Coronary artery (tissue), 2 donors: ENCODE measurements at regions not wholly inside any gene's neighbourhood (a gene's known extent, or its start where the extent isn't known, plus 50 kb on each side); places are given as distances from the start of the nearest gene placed in this dataset.

ENCODE experiments used
- DNase-seq: peaks from one replicate; pipeline ENCODE4 v3.0.0-alpha.2; 2017; ENCODE audit warnings: low spot score
- H3K27ac ChIP-seq, 2 donors: fragments of 200-600 bp; sonication (generic); one replicate each; pipeline ENCODE4 v1.5.1; 2016 to 2019
- H3K4me3 ChIP-seq: fragments of 200-600 bp; sonication (generic); 2 replicates; pipeline ENCODE4 v1.5.1; 2016; ENCODE audit warnings: mild to moderate bottlenecking, moderate library complexity
- TF ChIP-seq, protein P1 (sequence below): fragments of 200-600 bp; sonication (generic); IDR thresholded peaks from one replicate; pipeline ENCODE4 v1.5.1; 2019; ENCODE audit warnings: antibody characterized with exemption

DNA sequence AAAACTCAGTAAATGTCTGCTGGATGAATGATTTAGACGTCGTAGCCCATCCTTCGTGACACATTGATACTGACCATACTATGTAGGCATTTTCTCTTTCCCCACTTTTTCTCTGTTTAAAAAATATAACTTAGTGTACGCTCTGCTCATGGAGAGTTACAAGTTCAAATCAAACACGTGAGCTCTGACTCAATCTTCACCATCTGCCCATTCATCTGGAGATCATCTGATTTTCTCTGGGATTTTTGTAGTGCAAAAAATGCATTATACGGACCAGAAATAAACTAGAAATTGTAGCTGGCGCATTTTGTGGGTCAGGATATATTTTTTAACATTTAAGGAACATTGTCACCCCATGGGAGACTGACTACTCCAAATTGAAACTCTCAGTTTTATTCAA, 124.7 kb upstream of the FAM9B start:
- H3K4me3 ChIP-seq = no peak overlapping the region
- TF ChIP-seq, protein P1, sequence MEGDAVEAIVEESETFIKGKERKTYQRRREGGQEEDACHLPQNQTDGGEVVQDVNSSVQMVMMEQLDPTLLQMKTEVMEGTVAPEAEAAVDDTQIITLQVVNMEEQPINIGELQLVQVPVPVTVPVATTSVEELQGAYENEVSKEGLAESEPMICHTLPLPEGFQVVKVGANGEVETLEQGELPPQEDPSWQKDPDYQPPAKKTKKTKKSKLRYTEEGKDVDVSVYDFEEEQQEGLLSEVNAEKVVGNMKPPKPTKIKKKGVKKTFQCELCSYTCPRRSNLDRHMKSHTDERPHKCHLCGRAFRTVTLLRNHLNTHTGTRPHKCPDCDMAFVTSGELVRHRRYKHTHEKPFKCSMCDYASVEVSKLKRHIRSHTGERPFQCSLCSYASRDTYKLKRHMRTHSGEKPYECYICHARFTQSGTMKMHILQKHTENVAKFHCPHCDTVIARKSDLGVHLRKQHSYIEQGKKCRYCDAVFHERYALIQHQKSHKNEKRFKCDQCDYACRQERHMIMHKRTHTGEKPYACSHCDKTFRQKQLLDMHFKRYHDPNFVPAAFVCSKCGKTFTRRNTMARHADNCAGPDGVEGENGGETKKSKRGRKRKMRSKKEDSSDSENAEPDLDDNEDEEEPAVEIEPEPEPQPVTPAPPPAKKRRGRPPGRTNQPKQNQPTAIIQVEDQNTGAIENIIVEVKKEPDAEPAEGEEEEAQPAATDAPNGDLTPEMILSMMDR = no peak
- DNase-seq = no peak
- H3K27ac ChIP-seq = no peak overlapping the region

DNA sequence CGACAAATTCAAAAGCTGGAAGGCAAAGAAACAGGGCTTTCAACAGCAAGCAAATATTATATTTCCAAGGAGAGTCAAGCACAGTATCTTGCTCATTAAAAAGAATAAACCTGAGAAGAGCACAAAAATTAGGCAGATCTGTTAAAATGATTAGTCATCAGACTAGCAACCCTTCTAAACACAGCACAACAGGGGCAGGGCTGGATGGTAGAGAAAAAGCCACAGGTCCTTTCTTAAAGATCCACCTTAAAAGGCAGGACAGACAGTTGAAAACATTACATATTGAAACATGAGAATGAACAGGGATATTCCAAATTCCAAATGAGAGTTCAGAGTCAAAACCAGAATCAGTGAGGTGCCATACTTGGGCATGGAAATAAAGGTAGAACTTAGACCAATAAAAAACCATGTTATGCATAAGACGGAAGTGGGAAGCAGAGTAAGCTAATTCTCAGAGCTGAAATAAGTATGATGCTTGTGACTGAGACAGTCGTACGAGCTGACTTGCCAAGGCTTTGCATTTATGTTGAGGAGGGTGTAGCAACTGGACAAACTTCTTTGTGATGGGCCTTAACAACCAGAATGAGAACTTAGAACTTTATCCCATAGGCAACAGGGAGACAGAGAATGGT, 126.9 kb upstream of the FAM9B start:
- H3K4me3 ChIP-seq = no peak overlapping the region
- H3K27ac ChIP-seq = no peak overlapping the region
- no peak for DNase-seq
- TF ChIP-seq, protein P1 = no peak

DNA sequence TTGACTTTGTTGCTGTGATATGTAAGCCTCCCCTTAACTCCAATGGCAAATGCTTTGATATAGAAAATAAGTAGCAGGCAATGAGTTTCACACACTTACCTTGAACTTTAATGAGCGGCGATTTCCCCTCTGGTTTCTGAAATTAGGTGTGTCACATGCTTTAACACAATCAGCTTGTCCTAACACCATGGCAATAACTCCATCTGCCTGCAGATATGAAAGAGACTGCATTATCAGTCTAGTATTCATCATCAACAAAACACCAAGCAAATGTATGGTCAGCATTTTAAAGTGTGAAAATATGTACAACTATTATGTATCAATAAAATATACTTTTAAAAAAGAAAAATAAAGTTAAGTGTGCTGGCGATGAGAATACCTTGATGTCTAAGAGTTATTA, 128.8 kb upstream of the FAM9B start:
- no peak for DNase-seq
- Histone ChIP-seq H3K27ac (no peak overlapping the region), H3K4me3 (no peak overlapping the region)
- TF ChIP-seq, protein P1 = no peak

DNA sequence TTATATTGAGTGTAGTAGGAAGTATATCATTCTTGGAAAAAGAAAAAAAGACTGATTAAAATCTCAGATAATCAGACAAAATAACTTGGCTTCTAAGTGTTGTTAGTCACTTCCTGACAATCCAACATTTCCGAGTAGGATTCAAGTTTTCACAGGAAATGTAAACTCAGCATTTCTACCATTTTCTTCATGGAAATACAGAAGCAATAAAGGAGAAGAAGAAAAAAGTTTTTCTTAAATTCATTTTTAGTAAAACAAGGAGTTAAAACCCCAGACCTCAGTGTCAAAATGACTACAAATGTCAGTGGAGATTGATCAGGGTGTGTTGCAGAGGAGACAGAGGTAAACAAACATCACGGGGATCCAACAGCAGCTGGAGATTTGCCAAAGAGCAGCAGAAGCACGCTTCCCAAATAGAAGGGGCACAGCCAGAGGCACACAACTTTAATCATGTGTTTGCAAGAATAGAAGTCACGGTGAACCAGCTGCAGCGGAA, 129.3 kb upstream of the FAM9B start:
- Histone ChIP-seq H3K27ac (no peak overlapping the region), H3K4me3 (no peak overlapping the region)
- DNase-seq = no peak
- TF ChIP-seq, protein P1 = no peak

DNA sequence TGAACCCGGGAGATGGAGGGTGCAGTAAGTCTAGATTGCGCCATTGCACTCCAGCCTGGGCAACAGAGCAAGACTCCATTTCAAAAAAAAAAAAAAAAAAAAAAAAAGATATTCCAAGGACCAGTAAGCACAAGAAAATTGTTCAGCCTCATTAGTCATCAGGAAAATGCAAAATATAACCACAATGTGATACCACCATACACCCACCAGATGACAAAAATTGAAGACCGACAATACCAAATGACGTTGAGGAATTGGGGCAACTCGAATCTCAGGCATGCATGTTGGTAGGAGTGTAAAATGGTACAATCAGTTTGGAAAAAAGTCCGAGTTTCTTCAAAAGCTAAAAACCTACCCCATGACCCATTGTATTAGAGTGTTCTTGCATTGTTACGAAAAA, 130.2 kb upstream of the FAM9B start:
- DNase-seq = no peak
- TF ChIP-seq, protein P1 = no peak
- Histone ChIP-seq H3K4me3 (no peak overlapping the region), H3K27ac (no peak overlapping the region)

DNA sequence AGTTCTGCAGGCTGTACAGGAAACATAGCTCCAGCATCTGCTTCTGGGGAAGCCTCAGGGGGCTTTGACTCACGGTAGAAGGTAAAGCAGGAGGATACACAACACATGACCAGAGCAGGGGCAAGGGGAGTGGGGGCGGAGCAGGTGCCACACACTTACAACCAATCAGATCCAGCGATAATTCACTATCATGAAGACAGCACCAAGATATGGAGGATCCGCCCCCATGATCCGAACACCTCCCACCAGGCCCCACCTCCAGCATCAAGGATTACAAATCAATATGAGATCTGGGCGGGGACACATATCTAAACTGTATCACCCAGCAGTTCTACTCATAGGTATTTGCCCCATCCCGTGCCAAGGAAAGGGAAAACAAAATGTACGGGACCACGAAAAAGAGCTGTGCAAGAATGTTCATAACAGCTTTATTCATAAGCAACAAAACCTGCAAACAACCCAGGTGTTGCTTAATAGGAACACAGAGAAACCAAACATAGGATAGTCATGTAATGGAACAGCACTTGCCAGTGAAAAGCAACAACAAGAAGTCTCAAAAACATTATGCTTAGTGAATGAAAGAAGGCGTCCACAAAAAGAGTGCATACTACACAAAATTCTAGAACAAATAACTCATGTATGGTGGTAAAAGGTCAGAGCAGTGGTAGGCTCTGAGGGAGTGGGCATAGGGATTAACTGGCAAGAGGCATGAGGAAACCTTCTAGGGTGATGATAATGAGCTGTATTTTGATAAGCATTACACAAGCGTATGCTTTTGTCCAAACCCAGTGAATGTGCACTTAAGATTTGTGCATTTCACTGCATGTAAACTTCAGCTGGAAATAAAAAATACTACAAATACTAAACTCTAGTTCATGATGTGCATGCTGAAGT, 130.9 kb upstream of the FAM9B start:
- TF ChIP-seq, protein P1 = no peak
- DNase-seq = no peak
- Histone ChIP-seq H3K4me3 (no peak overlapping the region), H3K27ac (no peak overlapping the region)
